GM13977 (cell line): ENCODE measurements at regions not wholly inside any gene's neighbourhood (a gene's known extent, or its start where the extent isn't known, plus 50 kb on each side); places are given as distances from the start of the nearest gene placed in this dataset.

ENCODE experiments used
- DNase-seq: peaks from one replicate; pipeline ENCODE4 v3.0.0; 2012; ENCODE audit warnings: low spot score
- in situ Hi-C: fragments of 300-500 bp; cut with MboI; formaldehyde crosslinking; loops from one replicate; pipeline ENCODE4 v1.12.0; 2022; ENCODE audit warnings: low sequenced_read_pairs, low pct_unique_long_range_greater_than_20kb, mixed read lengths, inconsistent platforms; ENCODE audit not compliant: unreplicated experiment
- TF ChIP-seq, protein P1 (sequence below): IDR thresholded peaks from 2 replicates; pipeline ENCODE4 v1.5.1; 2012; ENCODE audit warnings: mild to moderate bottlenecking, control low read depth; ENCODE audit not compliant: insufficient read depth; ENCODE audit errors: extremely low read depth, missing control alignments

DNA sequence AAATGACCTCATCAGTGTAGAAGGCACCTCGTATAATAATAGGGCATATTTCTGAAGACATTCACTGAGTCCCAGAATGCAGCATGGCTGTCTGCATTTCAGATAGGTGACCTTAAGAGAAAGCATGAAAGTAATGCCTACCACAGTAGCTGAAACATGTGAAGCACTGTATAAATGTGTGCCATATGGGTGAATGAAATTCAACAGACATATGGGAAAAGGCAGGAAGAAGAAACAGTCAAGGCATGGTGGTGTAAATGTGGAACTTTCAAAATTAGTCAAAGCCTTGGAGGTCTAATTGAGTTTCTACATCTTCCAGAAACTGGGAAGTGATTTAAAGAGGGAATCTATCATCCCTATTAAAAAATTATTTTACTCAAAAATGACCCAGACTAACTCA, 698.2 kb upstream of the GOT2 start:
- TF ChIP-seq, protein P1, sequence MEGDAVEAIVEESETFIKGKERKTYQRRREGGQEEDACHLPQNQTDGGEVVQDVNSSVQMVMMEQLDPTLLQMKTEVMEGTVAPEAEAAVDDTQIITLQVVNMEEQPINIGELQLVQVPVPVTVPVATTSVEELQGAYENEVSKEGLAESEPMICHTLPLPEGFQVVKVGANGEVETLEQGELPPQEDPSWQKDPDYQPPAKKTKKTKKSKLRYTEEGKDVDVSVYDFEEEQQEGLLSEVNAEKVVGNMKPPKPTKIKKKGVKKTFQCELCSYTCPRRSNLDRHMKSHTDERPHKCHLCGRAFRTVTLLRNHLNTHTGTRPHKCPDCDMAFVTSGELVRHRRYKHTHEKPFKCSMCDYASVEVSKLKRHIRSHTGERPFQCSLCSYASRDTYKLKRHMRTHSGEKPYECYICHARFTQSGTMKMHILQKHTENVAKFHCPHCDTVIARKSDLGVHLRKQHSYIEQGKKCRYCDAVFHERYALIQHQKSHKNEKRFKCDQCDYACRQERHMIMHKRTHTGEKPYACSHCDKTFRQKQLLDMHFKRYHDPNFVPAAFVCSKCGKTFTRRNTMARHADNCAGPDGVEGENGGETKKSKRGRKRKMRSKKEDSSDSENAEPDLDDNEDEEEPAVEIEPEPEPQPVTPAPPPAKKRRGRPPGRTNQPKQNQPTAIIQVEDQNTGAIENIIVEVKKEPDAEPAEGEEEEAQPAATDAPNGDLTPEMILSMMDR, result no peak
- in situ Hi-C loops, result no loop called here

GRCh38 chr16:59424714-59425273, 690.7 kb upstream of the GOT2 start:
- in situ Hi-C loops, result no loop called here
- TF ChIP-seq, protein P1, result no peak
- DNase-seq, result no peak

More for the DNA sequence above, 698.2 kb upstream of the GOT2 start:
- no peak for DNase-seq

DNA sequence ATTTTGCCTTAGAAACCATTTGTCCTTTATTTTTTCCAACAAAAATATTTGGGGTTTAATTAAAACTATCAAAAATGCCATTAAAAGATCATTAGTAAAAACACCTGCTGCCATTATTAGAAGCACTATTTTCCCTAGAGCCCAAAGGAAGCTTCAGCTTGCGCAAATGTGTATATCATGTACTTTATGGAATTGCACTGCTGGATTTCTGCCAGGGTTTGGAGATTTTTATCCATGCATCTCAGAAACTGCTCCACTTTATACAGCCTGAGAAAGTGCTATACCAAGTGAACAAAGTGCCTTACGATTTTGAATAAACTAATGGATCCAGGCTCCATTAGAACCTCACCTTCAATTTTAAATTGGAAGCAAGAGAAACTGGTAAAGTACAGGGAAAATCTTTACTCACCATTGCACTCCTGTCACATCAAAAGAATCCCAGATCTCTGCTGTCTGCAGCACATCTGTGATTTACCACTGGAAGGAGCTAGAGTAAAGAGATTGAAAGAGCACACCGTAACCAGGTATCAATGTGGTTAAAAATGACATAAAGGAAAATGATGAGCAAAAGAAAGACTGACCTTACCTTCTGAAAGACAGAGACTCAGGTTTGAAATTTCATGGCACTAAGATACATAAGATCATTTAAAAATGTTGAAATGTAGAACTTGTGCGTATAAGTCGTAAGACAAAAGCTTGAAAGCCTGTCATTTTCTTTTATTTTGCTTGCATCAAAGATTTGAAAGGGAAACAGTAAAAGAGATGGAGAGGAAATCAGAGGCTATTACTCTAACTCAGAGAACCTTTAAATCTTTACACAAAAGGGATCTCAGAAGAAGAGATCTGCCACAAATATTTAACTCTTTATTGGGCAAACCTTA, 678.1 kb upstream of the GOT2 start:
- TF ChIP-seq, protein P1, result no peak
- in situ Hi-C loops, result no loop called here
- no peak for DNase-seq

GRCh38 chr16:59410451-59410850, 676.3 kb upstream of the GOT2 start:
- DNase-seq, result no peak
- in situ Hi-C loops, result no loop called here
- TF ChIP-seq, protein P1, result no peak

- TF ChIP-seq, protein P1, result no peak
- in situ Hi-C loops, result no loop called here
- DNase-seq, result no peak
These were observed 671.7 kb upstream of the GOT2 start for GRCh38 chr16:59405802-59406201.

GRCh38 chr16:59404509-59404908, 670.4 kb upstream of the GOT2 start:
- in situ Hi-C loops, result no loop called here
- TF ChIP-seq, protein P1, result no peak
- no peak for DNase-seq
